Neural crest cell (in vitro differentiated cells): ENCODE measurements at regions not wholly inside any gene's neighbourhood (a gene's known extent, or its start where the extent isn't known, plus 50 kb on each side); places are given as distances from the start of the nearest gene placed in this dataset.

Experiments used
- DNase-seq: peaks from one replicate; pipeline ENCODE4 v3.0.0; 2021; ENCODE audit warnings: low read depth, mixed read lengths, low spot score
- H3K27ac Mint-ChIP-seq: one replicate; pipeline ENCODE4 v1.8.0; 2021; ENCODE audit warnings: mild to moderate bottlenecking, mixed read lengths; ENCODE audit not compliant: unreplicated experiment
- H3K27me3 Mint-ChIP-seq: 2 replicates; pipeline ENCODE4 v1.8.0; 2021; ENCODE audit warnings: low read depth, mild to moderate bottlenecking, mixed read lengths
- H3K36me3 Mint-ChIP-seq: 2 replicates; pipeline ENCODE4 v1.8.0; 2021; ENCODE audit warnings: low read depth, mild to moderate bottlenecking, mixed read lengths
- H3K4me1 Mint-ChIP-seq: 2 replicates; pipeline ENCODE4 v1.8.0; 2021; ENCODE audit warnings: mixed read lengths
- H3K4me3 Mint-ChIP-seq: one replicate; pipeline ENCODE4 v1.8.0; 2021; ENCODE audit warnings: mild to moderate bottlenecking, mixed read lengths
- H3K9me3 Mint-ChIP-seq: 2 replicates; pipeline ENCODE4 v1.8.0; 2021; ENCODE audit warnings: mixed read lengths
- CTCF ChIP-seq: fragments of 200-600 bp; sonication (generic); conservative IDR thresholded peaks from 2 replicates; pipeline ENCODE4 v1.5.0; 2021; ENCODE audit warnings: antibody characterized with exemption, mild to moderate bottlenecking

- Mint-ChIP-seq H3K4me1 (peaks cover 10% of the 10 kb centered on the region), H3K4me3 (no peak overlapping the region), H3K9me3 (peaks cover 6% of the 10 kb centered on the region), H3K27ac (no peak overlapping the region), H3K36me3 (peaks cover 2% of the 10 kb centered on the region), H3K27me3 (no peaks in the 10 kb centered on the region)
- TF ChIP-seq CTCF: no peak
- no peak for DNase-seq
These were observed 179.4 kb downstream of the RPS12 start for GRCh38 chr6:132993738-132994137.

- no peak for DNase-seq
- Mint-ChIP-seq H3K9me3 (peaks cover 3% of the 10 kb centered on the region), H3K27ac (no peak overlapping the region), H3K27me3 (no peaks in the 10 kb centered on the region), H3K36me3 (no peaks in the 10 kb centered on the region), H3K4me1 (peaks cover 18% of the 10 kb centered on the region), H3K4me3 (no peak overlapping the region)
- no peak for TF ChIP-seq CTCF
These were observed 180.6 kb downstream of the RPS12 start for GRCh38 chr6:132995009-132995408.

- no peak for DNase-seq
- H3K27me3 Mint-ChIP-seq: no peaks in the 10 kb centered on the region
- peaks cover 3% of the 10 kb centered on the region for H3K9me3 Mint-ChIP-seq
- H3K4me1 Mint-ChIP-seq: peaks cover 22% of the 10 kb centered on the region
- TF ChIP-seq CTCF: no peak
- H3K27ac Mint-ChIP-seq: no peak overlapping the region
- no peak overlapping the region for H3K4me3 Mint-ChIP-seq
- no peaks in the 10 kb centered on the region for H3K36me3 Mint-ChIP-seq
These were observed 181.1 kb downstream of the RPS12 start for GRCh38 chr6:132995432-132995831.

- H3K27me3 Mint-ChIP-seq: no peaks in the 10 kb centered on the region
- TF ChIP-seq CTCF: no peak
- H3K27ac Mint-ChIP-seq: no peak overlapping the region
- H3K4me3 Mint-ChIP-seq: no peak overlapping the region
- peaks cover 25% of the 10 kb centered on the region for H3K4me1 Mint-ChIP-seq
- H3K36me3 Mint-ChIP-seq: peaks cover 2% of the 10 kb centered on the region
- H3K9me3 Mint-ChIP-seq: peaks cover 5% of the 10 kb centered on the region
- no peak for DNase-seq
These were observed 184.0 kb downstream of the RPS12 start for GRCh38 chr6:132998418-132998817.

GRCh38 chr6:133001040-133001565 is 186.7 kb downstream of the RPS12 start:
- no peak overlapping the region for H3K27ac Mint-ChIP-seq
- no peak for TF ChIP-seq CTCF
- H3K4me1 Mint-ChIP-seq: peaks cover 25% of the 10 kb centered on the region
- no peak overlapping the region for H3K4me3 Mint-ChIP-seq
- H3K9me3 Mint-ChIP-seq: peaks cover 5% of the 10 kb centered on the region
- peaks cover 2% of the 10 kb centered on the region for H3K36me3 Mint-ChIP-seq
- no peak for DNase-seq
- H3K27me3 Mint-ChIP-seq: no peaks in the 10 kb centered on the region
